ENCODE measurements at regions not wholly inside any gene's neighbourhood (a gene's known extent, or its start where the extent isn't known, plus 50 kb on each side); places are given as distances from the start of the nearest gene placed in this dataset.
"Not testable (repeated sequence)": the region's sequence is repeated elsewhere in the genome, so short reads cannot be mapped to it uniquely, and the experiment has no call there.

GRCh38 chr3:72077473-72078259, 292.7 kb upstream of the PROK2 start:
- no peak for DNase-seq (ENCODE audit: low read depth)
- no peak overlapping the region for H3K4me3 ChIP-seq (ENCODE audit: low read depth, low read length)
- TF ChIP-seq CTCF (conservative IDR thresholded peaks at IDR 0.05; ENCODE audit: low read depth, low read length) = no peak

- DNase-seq (ENCODE audit: low read depth); H3K4me3 ChIP-seq (ENCODE audit: low read depth, low read length): not testable (repeated sequence)
These were observed 290.9 kb upstream of the PROK2 start for GRCh38 chr3:72075848-72076247.

- no peak overlapping the region for H3K4me3 ChIP-seq (ENCODE audit: low read depth, low read length)
- no peak for TF ChIP-seq CTCF (conservative IDR thresholded peaks at IDR 0.05; ENCODE audit: low read depth, low read length)
- DNase-seq (ENCODE audit: low read depth) = no peak
These were observed 286.7 kb upstream of the PROK2 start for GRCh38 chr3:72071624-72072023.

- no peak for DNase-seq (ENCODE audit: low read depth)
- TF ChIP-seq CTCF (conservative IDR thresholded peaks at IDR 0.05; ENCODE audit: low read depth, low read length) = no peak
- no peak overlapping the region for H3K4me3 ChIP-seq (ENCODE audit: low read depth, low read length)
These were observed 285.1 kb upstream of the PROK2 start for GRCh38 chr3:72070005-72070404.

GRCh38 chr3:72069543-72069942, 284.6 kb upstream of the PROK2 start:
- no peak overlapping the region for H3K4me3 ChIP-seq (ENCODE audit: low read depth, low read length)
- no peak for TF ChIP-seq CTCF (conservative IDR thresholded peaks at IDR 0.05; ENCODE audit: low read depth, low read length)
- DNase-seq (ENCODE audit: low read depth) = no peak

- DNase-seq (ENCODE audit: low read depth) = no peak
- no peak for TF ChIP-seq CTCF (conservative IDR thresholded peaks at IDR 0.05; ENCODE audit: low read depth, low read length)
- H3K4me3 ChIP-seq (ENCODE audit: low read depth, low read length) = no peak overlapping the region
These were observed 283.7 kb upstream of the PROK2 start for GRCh38 chr3:72068621-72069020.

GRCh38 chr3:72067721-72068120, 282.8 kb upstream of the PROK2 start:
- DNase-seq (ENCODE audit: low read depth) = no peak
- TF ChIP-seq CTCF (conservative IDR thresholded peaks at IDR 0.05; ENCODE audit: low read depth, low read length) = no peak

More at GRCh38 chr3:72067721-72068120, 282.8 kb upstream of the PROK2 start:
- no peak overlapping the region for H3K4me3 ChIP-seq (ENCODE audit: low read depth, low read length)
